DND-41 (cell line): ENCODE measurements at regions not wholly inside any gene's neighbourhood (a gene's known extent, or its start where the extent isn't known, plus 50 kb on each side); places are given as distances from the start of the nearest gene placed in this dataset.

Source experiments
- ATAC-seq: fragments of 200-7000 bp; cut with Tn5 transposase; 3 replicates; pipeline ENCODE4 v1.9.1; 2021; ENCODE audit warnings: low read depth; ENCODE audit not compliant: insufficient read depth
- DNase-seq: peaks from one replicate; pipeline ENCODE4 v3.0.0-alpha.2; 2020
- H2AFZ ChIP-seq: 2 replicates; pipeline ENCODE4 v1.6.0; 2012; ENCODE audit warnings: low read depth, low read length
- H3K27ac ChIP-seq: 2 replicates; pipeline ENCODE4 v1.5.1; 2012; ENCODE audit warnings: low read length, inconsistent platforms
- H3K27me3 ChIP-seq: fragments of 200-600 bp; sonication (generic); 2 replicates; pipeline ENCODE4 v1.6.0; 2012; ENCODE audit warnings: low read length, mild to moderate bottlenecking, inconsistent platforms; ENCODE audit not compliant: insufficient read depth, poor library complexity
- H3K36me3 ChIP-seq: 2 replicates; pipeline ENCODE4 v1.5.1; 2012; ENCODE audit warnings: low read length, inconsistent platforms; ENCODE audit not compliant: insufficient read depth
- H3K4me1 ChIP-seq: 2 replicates; pipeline ENCODE4 v1.5.1; 2012; ENCODE audit warnings: mild to moderate bottlenecking, low read length; ENCODE audit not compliant: insufficient read depth
- H3K4me2 ChIP-seq: 2 replicates; pipeline ENCODE4 v1.6.0; 2012; ENCODE audit warnings: mild to moderate bottlenecking, moderate library complexity, low read length, inconsistent platforms; ENCODE audit not compliant: insufficient read depth
- H3K4me3 ChIP-seq, 2 experiments: fragments of 200-600 bp in 1 of 2; shearing (Covaris generic) in 1 of 2; 2 replicates each; pipeline ENCODE4 v1.5.1; 2012 to 2016; ENCODE audit warnings: inconsistent platforms in 2 of 2, low read length in 2 of 2, mild to moderate bottlenecking in 2 of 2, low read depth in 1 of 2, moderate library complexity in 1 of 2
- H3K79me2 ChIP-seq: 2 replicates; pipeline ENCODE4 v1.6.0; 2012; ENCODE audit warnings: low read length, inconsistent platforms; ENCODE audit not compliant: insufficient read depth
- H3K9ac ChIP-seq: 2 replicates; pipeline ENCODE4 v1.6.0; 2012; ENCODE audit warnings: low read depth, mild to moderate bottlenecking, inconsistent platforms, low read length, moderate library complexity
- H3K9me3 ChIP-seq: 2 replicates; pipeline ENCODE4 v1.5.1; 2012; ENCODE audit warnings: low read length, moderate library complexity, mild to moderate bottlenecking, inconsistent platforms; ENCODE audit not compliant: insufficient read depth, severe bottlenecking
- H4K20me1 ChIP-seq: 2 replicates; pipeline ENCODE4 v1.6.0; 2012; ENCODE audit warnings: low read length; ENCODE audit not compliant: insufficient read depth
- EZH2 ChIP-seq: IDR thresholded peaks from 3 replicates; pipeline ENCODE4 v1.6.1; 2012; ENCODE audit warnings: borderline replicate concordance, low read depth, mild to moderate bottlenecking, moderate library complexity, low read length, inconsistent platforms; ENCODE audit not compliant: severe bottlenecking
- TF ChIP-seq, protein P1 (sequence below): IDR thresholded peaks from 2 replicates; pipeline ENCODE4 v1.5.1; 2012; ENCODE audit warnings: borderline replicate concordance, low read length, moderate library complexity, mild to moderate bottlenecking; ENCODE audit not compliant: poor library complexity, severe bottlenecking; ENCODE audit errors: extremely low read depth

DNA sequence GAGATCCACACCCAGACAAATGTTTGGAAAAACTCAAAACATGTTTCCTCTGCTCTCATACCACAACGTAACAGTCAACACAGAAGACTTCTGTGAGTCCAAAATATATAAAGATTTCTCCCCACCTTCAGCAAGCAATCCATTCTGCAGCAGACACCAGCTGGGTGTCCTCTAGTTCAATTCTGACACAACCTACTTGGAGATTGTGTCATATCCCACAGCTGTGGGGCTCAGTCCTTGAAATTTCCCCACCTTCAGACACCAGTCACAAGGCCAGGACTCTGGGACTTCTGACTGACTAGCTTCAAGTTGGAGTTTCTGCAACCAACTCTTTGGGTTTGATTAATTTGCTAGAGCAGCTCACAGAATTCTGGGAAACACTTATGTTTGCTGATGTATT, 244.8 kb upstream of the CDYL start:
- Histone ChIP-seq H3K9me3 (no peaks in the 10 kb centered on the region), H4K20me1 (no peaks in the 10 kb centered on the region), H3K4me1 (no peaks in the 10 kb centered on the region), H3K4me2 (no peak overlapping the region), H3K36me3 (no peaks in the 10 kb centered on the region), H2AFZ (no peak overlapping the region), H3K27me3 (no peaks in the 10 kb centered on the region), H3K9ac (no peak overlapping the region), H3K27ac (no peak overlapping the region), H3K4me3 (no peak overlapping the region), H3K79me2 (no peaks in the 10 kb centered on the region)
- ATAC-seq: no peak
- TF ChIP-seq, protein P1, sequence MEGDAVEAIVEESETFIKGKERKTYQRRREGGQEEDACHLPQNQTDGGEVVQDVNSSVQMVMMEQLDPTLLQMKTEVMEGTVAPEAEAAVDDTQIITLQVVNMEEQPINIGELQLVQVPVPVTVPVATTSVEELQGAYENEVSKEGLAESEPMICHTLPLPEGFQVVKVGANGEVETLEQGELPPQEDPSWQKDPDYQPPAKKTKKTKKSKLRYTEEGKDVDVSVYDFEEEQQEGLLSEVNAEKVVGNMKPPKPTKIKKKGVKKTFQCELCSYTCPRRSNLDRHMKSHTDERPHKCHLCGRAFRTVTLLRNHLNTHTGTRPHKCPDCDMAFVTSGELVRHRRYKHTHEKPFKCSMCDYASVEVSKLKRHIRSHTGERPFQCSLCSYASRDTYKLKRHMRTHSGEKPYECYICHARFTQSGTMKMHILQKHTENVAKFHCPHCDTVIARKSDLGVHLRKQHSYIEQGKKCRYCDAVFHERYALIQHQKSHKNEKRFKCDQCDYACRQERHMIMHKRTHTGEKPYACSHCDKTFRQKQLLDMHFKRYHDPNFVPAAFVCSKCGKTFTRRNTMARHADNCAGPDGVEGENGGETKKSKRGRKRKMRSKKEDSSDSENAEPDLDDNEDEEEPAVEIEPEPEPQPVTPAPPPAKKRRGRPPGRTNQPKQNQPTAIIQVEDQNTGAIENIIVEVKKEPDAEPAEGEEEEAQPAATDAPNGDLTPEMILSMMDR: no peak
- TF ChIP-seq EZH2: no peak
- no peak for DNase-seq

DNA sequence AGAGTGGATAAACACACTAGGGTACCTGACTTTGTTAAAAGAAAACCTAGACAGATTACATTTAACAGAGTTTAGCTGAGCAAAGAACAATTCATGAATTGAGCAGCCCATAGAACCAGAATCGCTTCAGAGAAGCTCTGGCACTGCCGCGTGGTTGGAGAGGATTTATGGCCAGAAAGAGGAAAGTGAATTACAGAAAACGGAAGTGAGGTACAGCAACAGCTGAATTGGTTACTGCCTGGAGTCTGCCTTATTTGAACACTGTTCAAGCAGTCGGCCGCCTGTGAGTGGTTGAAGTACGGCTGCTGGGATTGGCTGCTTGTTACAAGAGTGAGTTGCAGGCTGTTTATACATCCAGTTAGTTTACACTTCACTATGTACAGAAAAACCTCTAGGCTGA, 253.8 kb upstream of the CDYL start:
- H3K9me3 ChIP-seq: no peaks in the 10 kb centered on the region
- DNase-seq (no peak), ATAC-seq (no peak)
- no peak overlapping the region for H3K4me2 ChIP-seq
- no peaks in the 10 kb centered on the region for H4K20me1 ChIP-seq
- H3K4me1 ChIP-seq: no peaks in the 10 kb centered on the region
- no peak overlapping the region for H2AFZ ChIP-seq
- H3K36me3 ChIP-seq: no peaks in the 10 kb centered on the region
- H3K27ac ChIP-seq: no peak overlapping the region
- no peak overlapping the region for H3K4me3 ChIP-seq
- no peaks in the 10 kb centered on the region for H3K27me3 ChIP-seq
- H3K79me2 ChIP-seq: no peaks in the 10 kb centered on the region
- no peak for TF ChIP-seq EZH2
- TF ChIP-seq, protein P1: no peak
- no peak overlapping the region for H3K9ac ChIP-seq

- Histone ChIP-seq H3K36me3 (no peaks in the 10 kb centered on the region), H3K4me2 (no peak overlapping the region), H3K4me3 (no peak overlapping the region), H3K27me3 (no peaks in the 10 kb centered on the region), H2AFZ (no peak overlapping the region), H3K9ac (no peak overlapping the region), H3K9me3 (no peaks in the 10 kb centered on the region), H4K20me1 (no peaks in the 10 kb centered on the region), H3K27ac (no peak overlapping the region), H3K79me2 (no peaks in the 10 kb centered on the region), H3K4me1 (no peaks in the 10 kb centered on the region)
- ATAC-seq (no peak), DNase-seq (no peak)
- TF ChIP-seq EZH2: no peak
- TF ChIP-seq, protein P1: no peak
Observed at GRCh38 chr6:4521070-4521469, 255.1 kb upstream of the CDYL start.

GRCh38 chr6:4518506-4518905, 257.7 kb upstream of the CDYL start:
- no peaks in the 10 kb centered on the region for H3K4me1 ChIP-seq
- no peaks in the 10 kb centered on the region for H3K79me2 ChIP-seq
- H3K9me3 ChIP-seq: no peaks in the 10 kb centered on the region
- H3K4me3 ChIP-seq: no peak overlapping the region
- no peaks in the 10 kb centered on the region for H3K27me3 ChIP-seq
- H3K9ac ChIP-seq: no peak overlapping the region
- H3K27ac ChIP-seq: no peak overlapping the region
- no peaks in the 10 kb centered on the region for H4K20me1 ChIP-seq
- no peaks in the 10 kb centered on the region for H3K36me3 ChIP-seq
- ATAC-seq (no peak), DNase-seq (no peak)
- no peak overlapping the region for H3K4me2 ChIP-seq
- no peak overlapping the region for H2AFZ ChIP-seq
- TF ChIP-seq EZH2: no peak
- TF ChIP-seq, protein P1: no peak
